VCaP (cell line): ENCODE measurements at regions not wholly inside any gene's neighbourhood (a gene's known extent, or its start where the extent isn't known, plus 50 kb on each side); places are given as distances from the start of the nearest gene placed in this dataset.

ENCODE experiments used
- H3K27ac ChIP-seq: fragments of 450-650 bp; 2 replicates; pipeline ENCODE4 v1.5.1; 2017
- CTCF ChIP-seq: fragments of 450-650 bp; conservative IDR thresholded peaks from 2 replicates; pipeline ENCODE4 v1.5.1; 2017; ENCODE audit warnings: mild to moderate bottlenecking, moderate library complexity

- TF ChIP-seq CTCF, result no peak
- H3K27ac ChIP-seq, result no peak overlapping the region
Observed at GRCh38 chr1:18005238-18005637, 102.4 kb upstream of the IGSF21 start.

DNA sequence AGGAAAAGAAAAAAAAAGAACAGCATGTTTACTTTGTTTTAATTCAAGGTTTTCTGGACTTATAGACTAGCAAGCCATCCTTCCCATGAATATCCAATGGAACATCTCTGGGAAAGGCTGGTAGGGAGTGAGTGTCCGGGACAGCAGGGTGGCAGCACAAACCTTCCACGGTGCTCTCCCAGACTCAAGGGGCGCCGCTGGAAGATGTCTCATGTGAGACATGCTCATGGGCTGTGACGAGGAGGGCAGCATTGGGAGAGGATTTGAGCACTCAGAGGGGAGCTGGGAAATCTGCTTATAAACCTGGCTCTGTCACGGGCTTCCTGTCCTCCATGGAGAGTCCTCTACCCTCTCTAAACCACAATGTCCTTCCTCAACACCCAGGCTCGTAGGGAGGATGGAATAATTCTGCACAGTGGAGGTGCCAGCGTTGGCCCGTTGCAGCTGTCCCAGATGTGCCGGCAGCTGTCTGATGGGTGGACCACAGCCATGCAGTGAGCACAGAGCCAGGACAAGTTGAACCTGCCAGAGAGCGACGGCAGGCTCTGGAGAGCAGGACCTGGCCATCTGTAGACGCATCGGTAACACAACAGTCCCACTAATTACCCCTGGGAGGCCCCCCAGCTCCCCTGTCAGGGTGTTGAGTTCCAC lies 100.1 kb upstream of the IGSF21 start:
- H3K27ac ChIP-seq, result no peak overlapping the region
- TF ChIP-seq CTCF, result no peak

DNA sequence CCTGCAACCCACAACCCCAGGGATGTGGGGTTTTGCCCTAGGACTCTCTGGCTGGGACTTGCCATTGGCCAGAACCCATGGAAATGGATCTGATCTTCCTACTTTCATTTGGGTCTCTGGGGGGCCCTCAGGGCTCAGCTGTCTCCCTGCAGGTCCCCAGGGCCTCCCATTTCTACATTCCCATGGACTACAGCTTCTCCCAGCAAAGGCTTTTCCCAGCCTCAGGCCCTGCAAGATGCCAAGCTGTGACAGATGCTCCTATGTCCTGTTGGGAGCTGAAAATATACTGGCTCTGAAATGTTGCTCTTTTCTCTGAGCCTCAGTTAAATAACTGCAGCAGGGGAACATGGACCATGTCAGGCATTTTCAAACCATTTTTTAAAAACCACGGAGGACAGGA lies 99.5 kb upstream of the IGSF21 start:
- no peak for TF ChIP-seq CTCF

GRCh38 chr1:18009055-18009454 lies 98.5 kb upstream of the IGSF21 start:
- no peak for TF ChIP-seq CTCF
- no peak overlapping the region for H3K27ac ChIP-seq

More for the DNA sequence above, 99.5 kb upstream of the IGSF21 start:
- H3K27ac ChIP-seq, result no peak overlapping the region

DNA sequence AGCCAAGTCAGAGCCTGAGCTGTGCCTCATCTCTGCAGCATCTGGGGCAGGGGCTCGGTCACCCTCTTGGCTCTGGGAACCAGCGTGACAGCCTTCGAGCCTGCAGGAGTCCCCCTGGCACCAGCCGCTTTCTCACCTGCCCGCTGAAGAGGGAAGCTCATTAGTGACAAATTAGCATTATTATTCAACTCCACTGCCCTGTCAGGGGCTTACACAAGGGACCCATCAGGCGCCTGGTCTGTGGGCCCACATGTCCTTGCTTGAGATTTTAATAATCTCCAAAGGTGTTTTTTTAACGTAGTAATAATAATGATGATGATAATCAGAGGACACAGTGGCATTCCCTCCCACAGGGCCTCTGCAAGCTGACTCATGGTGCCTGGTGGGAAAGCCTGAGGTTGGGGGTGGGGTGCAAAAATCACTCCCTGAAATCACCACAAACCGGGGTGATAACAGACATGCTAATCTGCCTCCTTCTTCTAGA lies 98.1 kb upstream of the IGSF21 start:
- no peak for TF ChIP-seq CTCF
- no peak overlapping the region for H3K27ac ChIP-seq

GRCh38 chr1:18010408-18010807 lies 97.2 kb upstream of the IGSF21 start:
- no peak for TF ChIP-seq CTCF
- H3K27ac ChIP-seq, result no peak overlapping the region

- TF ChIP-seq CTCF, result no peak
- no peak overlapping the region for H3K27ac ChIP-seq
Observed at GRCh38 chr1:18010945-18011344, 96.7 kb upstream of the IGSF21 start.
